HL-60 (cell line): ENCODE measurements at regions not wholly inside any gene's neighbourhood (a gene's known extent, or its start where the extent isn't known, plus 50 kb on each side); places are given as distances from the start of the nearest gene placed in this dataset.

Source experiments
- DNase-seq, 2 experiments: peaks; one replicate each; pipeline ENCODE4 v3.0.0-alpha.2; 2010 to 2020; ENCODE audit warnings: low read depth in 1 of 2, low spot score in 1 of 2
- H3K27ac ChIP-seq: fragments of 250-450 bp; sonication (Bioruptor Pico); replicated peaks from 2 replicates; pipeline ENCODE4 v1.5.1; 2020; ENCODE audit warnings: mild to moderate bottlenecking, moderate library complexity
- H3K27me3 ChIP-seq: fragments of 250-450 bp; sonication (Bioruptor Pico); 2 replicates; pipeline ENCODE4 v1.5.1; 2021; ENCODE audit warnings: mild to moderate bottlenecking, moderate library complexity; ENCODE audit not compliant: insufficient read depth, poor library complexity, severe bottlenecking
- H3K4me3 ChIP-seq: replicated peaks from 2 replicates; pipeline ENCODE4 v1.5.1; 2011; ENCODE audit warnings: mild to moderate bottlenecking, control low read depth, low read length; ENCODE audit not compliant: insufficient read depth
- GABPA ChIP-seq: IDR thresholded peaks from 2 replicates; pipeline ENCODE4 v1.6.1; 2012; ENCODE audit warnings: low read depth
- POLR2AphosphoS5 ChIP-seq: IDR thresholded peaks from 2 replicates; pipeline ENCODE4 v1.6.1; 2012; ENCODE audit warnings: low read depth
- REST ChIP-seq: IDR thresholded peaks from 2 replicates; pipeline ENCODE4 v1.6.1; 2012; ENCODE audit warnings: low read depth; ENCODE audit not compliant: insufficient replicate concordance
- SPI1 ChIP-seq: IDR thresholded peaks from 2 replicates; pipeline ENCODE4 v1.6.1; 2012; ENCODE audit warnings: low read depth, mild to moderate bottlenecking, borderline replicate concordance
- TF ChIP-seq, protein P1 (sequence below): IDR thresholded peaks from one replicate; pipeline ENCODE4 v1.5.1; 2011; ENCODE audit warnings: low read length, control low read depth, inconsistent platforms; ENCODE audit not compliant: insufficient read depth

DNA sequence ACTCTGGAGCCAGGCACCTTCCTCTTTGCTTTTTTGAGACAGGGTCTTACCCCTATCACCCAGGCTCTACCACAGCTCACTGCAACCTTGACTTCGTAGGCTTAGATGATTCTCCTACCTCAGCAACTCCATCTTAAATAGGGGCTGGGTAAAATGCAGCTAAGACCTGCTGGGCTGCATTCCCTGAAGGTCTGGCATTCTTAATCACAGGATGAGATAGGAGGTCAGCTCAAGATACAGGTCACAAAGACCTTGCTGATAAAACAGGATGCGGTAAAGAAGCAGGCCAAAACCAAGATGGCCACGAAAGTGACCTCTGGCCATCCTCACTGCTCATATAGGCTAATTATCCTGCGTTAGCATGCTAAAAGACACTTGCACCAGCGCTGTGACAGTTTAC, 770.8 kb upstream of the PRKX start:
- DNase-seq = no peak
- Histone ChIP-seq H3K4me3 (no peak overlapping the region), H3K27ac (no peak overlapping the region), H3K27me3 (no peaks in the 10 kb centered on the region)
- TF ChIP-seq GABPA (no peak), REST (no peak), SPI1 (no peak), POLR2AphosphoS5 (no peak)
- TF ChIP-seq, protein P1, sequence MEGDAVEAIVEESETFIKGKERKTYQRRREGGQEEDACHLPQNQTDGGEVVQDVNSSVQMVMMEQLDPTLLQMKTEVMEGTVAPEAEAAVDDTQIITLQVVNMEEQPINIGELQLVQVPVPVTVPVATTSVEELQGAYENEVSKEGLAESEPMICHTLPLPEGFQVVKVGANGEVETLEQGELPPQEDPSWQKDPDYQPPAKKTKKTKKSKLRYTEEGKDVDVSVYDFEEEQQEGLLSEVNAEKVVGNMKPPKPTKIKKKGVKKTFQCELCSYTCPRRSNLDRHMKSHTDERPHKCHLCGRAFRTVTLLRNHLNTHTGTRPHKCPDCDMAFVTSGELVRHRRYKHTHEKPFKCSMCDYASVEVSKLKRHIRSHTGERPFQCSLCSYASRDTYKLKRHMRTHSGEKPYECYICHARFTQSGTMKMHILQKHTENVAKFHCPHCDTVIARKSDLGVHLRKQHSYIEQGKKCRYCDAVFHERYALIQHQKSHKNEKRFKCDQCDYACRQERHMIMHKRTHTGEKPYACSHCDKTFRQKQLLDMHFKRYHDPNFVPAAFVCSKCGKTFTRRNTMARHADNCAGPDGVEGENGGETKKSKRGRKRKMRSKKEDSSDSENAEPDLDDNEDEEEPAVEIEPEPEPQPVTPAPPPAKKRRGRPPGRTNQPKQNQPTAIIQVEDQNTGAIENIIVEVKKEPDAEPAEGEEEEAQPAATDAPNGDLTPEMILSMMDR = no peak

DNA sequence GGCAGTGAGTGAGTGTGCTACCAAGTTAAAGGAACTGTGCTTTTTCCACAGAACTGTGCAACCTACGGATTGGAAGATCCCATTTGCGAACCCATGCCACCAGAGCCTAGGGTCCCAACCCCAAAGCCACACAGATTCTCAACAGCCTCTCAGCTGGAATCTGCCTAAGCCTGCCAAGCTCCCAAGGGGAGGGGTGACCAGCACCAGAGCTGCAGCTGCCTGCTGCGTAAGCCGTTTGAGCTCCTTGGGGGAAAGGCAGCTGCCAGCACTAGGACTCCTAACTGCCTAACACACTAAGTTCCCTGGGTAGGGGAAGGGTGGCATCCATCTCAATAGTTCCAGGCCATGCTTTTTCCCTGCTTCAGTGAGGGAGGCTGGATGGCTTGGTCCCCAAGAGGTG, 738.1 kb upstream of the PRKX start:
- Histone ChIP-seq H3K27ac (no peak overlapping the region), H3K27me3 (no peaks in the 10 kb centered on the region), H3K4me3 (no peak overlapping the region)
- DNase-seq = no peak
- TF ChIP-seq POLR2AphosphoS5 (no peak), GABPA (no peak), REST (no peak), SPI1 (no peak)
- TF ChIP-seq, protein P1 = no peak

GRCh38 chrX:4450177-4450576, 736.7 kb upstream of the PRKX start:
- Histone ChIP-seq H3K4me3 (no peak overlapping the region), H3K27me3 (no peaks in the 10 kb centered on the region), H3K27ac (no peak overlapping the region)
- no peak for DNase-seq
- TF ChIP-seq, protein P1 = no peak
- TF ChIP-seq POLR2AphosphoS5 (no peak), REST (no peak), SPI1 (no peak), GABPA (no peak)
